ENCODE measurements at regions not wholly inside any gene's neighbourhood (a gene's known extent, or its start where the extent isn't known, plus 50 kb on each side); places are given as distances from the start of the nearest gene placed in this dataset.

GRCh38 chr14:87121716-87122115 is 871.3 kb downstream of the GALC start:
- DNase-seq (ENCODE audit: low read depth, low spot score) (no peak), ATAC-seq (no peak)
- intact Hi-C loops (cut with micrococcal nuclease; ENCODE audit: unreplicated experiment): no loop called here
- in situ Hi-C loops (cut with HindIII; ENCODE audit: low pct_unique_long_range_greater_than_20kb, low sequenced_read_pairs): no loop called here
- Histone ChIP-seq H3K36me3 (ENCODE audit: control insufficient read depth, insufficient read depth, low read length) (no peaks in the 10 kb centered on the region), H3K4me3 (ENCODE audit: low read depth in 2 of 2, low read length in 2 of 2) (no peak overlapping the region), H3K9me3 (ENCODE audit: control insufficient read depth, insufficient read depth, low read depth, low read length) (no peaks in the 10 kb centered on the region), H3K27me3 (ENCODE audit: control insufficient read depth, insufficient read depth, low read length) (no peaks in the 10 kb centered on the region), H3K4me1 (ENCODE audit: control insufficient read depth, insufficient read depth, low read length) (no peaks in the 10 kb centered on the region), H3K27ac (ENCODE audit: low read length) (no peak overlapping the region)
- no TSS peak for BruUV-seq (replicated peaks)
- TF ChIP-seq, protein P1, sequence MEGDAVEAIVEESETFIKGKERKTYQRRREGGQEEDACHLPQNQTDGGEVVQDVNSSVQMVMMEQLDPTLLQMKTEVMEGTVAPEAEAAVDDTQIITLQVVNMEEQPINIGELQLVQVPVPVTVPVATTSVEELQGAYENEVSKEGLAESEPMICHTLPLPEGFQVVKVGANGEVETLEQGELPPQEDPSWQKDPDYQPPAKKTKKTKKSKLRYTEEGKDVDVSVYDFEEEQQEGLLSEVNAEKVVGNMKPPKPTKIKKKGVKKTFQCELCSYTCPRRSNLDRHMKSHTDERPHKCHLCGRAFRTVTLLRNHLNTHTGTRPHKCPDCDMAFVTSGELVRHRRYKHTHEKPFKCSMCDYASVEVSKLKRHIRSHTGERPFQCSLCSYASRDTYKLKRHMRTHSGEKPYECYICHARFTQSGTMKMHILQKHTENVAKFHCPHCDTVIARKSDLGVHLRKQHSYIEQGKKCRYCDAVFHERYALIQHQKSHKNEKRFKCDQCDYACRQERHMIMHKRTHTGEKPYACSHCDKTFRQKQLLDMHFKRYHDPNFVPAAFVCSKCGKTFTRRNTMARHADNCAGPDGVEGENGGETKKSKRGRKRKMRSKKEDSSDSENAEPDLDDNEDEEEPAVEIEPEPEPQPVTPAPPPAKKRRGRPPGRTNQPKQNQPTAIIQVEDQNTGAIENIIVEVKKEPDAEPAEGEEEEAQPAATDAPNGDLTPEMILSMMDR (IDR thresholded peaks at IDR 0.05): no peak
- TF ChIP-seq TCF7L2 (IDR thresholded peaks at IDR 0.05; ENCODE audit: low read depth, low read length) (no peak), POLR2AphosphoS5 (IDR thresholded peaks at IDR 0.05; ENCODE audit: low read depth, low read length) (no peak), REST (IDR thresholded peaks at IDR 0.05; ENCODE audit: insufficient read depth in 1 of 2, low read depth in 2 of 2, low read length in 1 of 2) (no peak), SIN3A (IDR thresholded peaks at IDR 0.05; ENCODE audit: borderline replicate concordance, insufficient read depth, low read depth, low read length) (no peak)
- CTCF ChIA-PET: no interaction called here
- POLR2A ChIA-PET: no interaction called here

DNA sequence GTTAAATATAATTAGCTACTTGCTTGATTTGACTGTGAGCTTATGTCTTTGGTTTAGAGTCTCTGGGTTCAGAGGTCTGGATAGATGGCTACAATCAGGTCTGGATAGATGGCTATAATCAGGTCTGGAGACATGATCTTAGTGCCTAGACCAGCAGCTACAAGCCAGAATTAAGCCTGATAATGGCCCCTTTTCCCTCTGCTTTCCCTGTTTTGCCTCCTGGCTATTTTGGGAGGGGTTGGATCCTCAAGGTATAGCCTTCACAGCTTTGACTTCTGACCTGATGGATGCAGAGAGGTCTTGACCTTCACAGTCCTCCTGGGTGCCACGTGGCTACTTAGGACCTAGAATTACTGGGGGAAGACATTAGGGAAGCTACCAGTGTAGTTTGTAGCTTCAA is 877.7 kb downstream of the GALC start:
- BruUV-seq (replicated peaks): no TSS peak
- ATAC-seq (no peak), DNase-seq (ENCODE audit: low read depth, low spot score) (no peak)
- CTCF ChIA-PET: no interaction called here
- no peak overlapping the region for H3K4me3 ChIP-seq (ENCODE audit: low read depth in 2 of 2, low read length in 2 of 2)
- no peaks in the 10 kb centered on the region for H3K36me3 ChIP-seq (ENCODE audit: control insufficient read depth, insufficient read depth, low read length)
- no peak overlapping the region for H3K27ac ChIP-seq (ENCODE audit: low read length)
- intact Hi-C loops (cut with micrococcal nuclease; ENCODE audit: unreplicated experiment) (no loop called here), in situ Hi-C loops (cut with HindIII; ENCODE audit: low pct_unique_long_range_greater_than_20kb, low sequenced_read_pairs) (no loop called here)
- H3K9me3 ChIP-seq (ENCODE audit: control insufficient read depth, insufficient read depth, low read depth, low read length): no peaks in the 10 kb centered on the region
- H3K27me3 ChIP-seq (ENCODE audit: control insufficient read depth, insufficient read depth, low read length): no peaks in the 10 kb centered on the region
- no peaks in the 10 kb centered on the region for H3K4me1 ChIP-seq (ENCODE audit: control insufficient read depth, insufficient read depth, low read length)
- TF ChIP-seq REST (IDR thresholded peaks at IDR 0.05; ENCODE audit: insufficient read depth in 1 of 2, low read depth in 2 of 2, low read length in 1 of 2): no peak
- TF ChIP-seq, protein P1 (IDR thresholded peaks at IDR 0.05): no peak
- POLR2A ChIA-PET: no interaction called here

Data from Panc1 (cell line).